Osteoblast (primary cell): ENCODE measurements at regions not wholly inside any gene's neighbourhood (a gene's known extent, or its start where the extent isn't known, plus 50 kb on each side); places are given as distances from the start of the nearest gene placed in this dataset.

ENCODE experiments used
- DNase-seq: peaks from one replicate; pipeline ENCODE4 v3.0.0; 2011; ENCODE audit warnings: low spot score, mixed read lengths; ENCODE audit not compliant: insufficient read length; ENCODE audit errors: missing footprints
- H2AFZ ChIP-seq: 2 replicates; pipeline ENCODE4 v1.6.0; 2011; ENCODE audit warnings: mild to moderate bottlenecking, low read length
- H3K27ac ChIP-seq: 2 replicates; pipeline ENCODE4 v1.5.1; 2011; ENCODE audit warnings: mild to moderate bottlenecking, low read depth, low read length, moderate library complexity
- H3K27me3 ChIP-seq: 2 replicates; pipeline ENCODE4 v1.6.0; 2012; ENCODE audit warnings: mild to moderate bottlenecking, control low read depth, inconsistent platforms, low read length, moderate library complexity; ENCODE audit not compliant: insufficient read depth
- H3K36me3 ChIP-seq: 2 replicates; pipeline ENCODE4 v1.5.1; 2011; ENCODE audit warnings: mild to moderate bottlenecking, low read length, control low read depth, moderate library complexity; ENCODE audit not compliant: insufficient read depth
- H3K4me1 ChIP-seq: 2 replicates; pipeline ENCODE4 v1.5.1; 2011; ENCODE audit warnings: mild to moderate bottlenecking, low read length, control low read depth, moderate library complexity; ENCODE audit not compliant: insufficient read depth
- H3K4me2 ChIP-seq: 2 replicates; pipeline ENCODE4 v1.6.0; 2011; ENCODE audit warnings: mild to moderate bottlenecking, low read length; ENCODE audit not compliant: insufficient read depth
- H3K4me3 ChIP-seq: fragments of 200-600 bp; sonication (generic); 3 replicates; pipeline ENCODE4 v1.5.1; 2012; ENCODE audit warnings: mild to moderate bottlenecking, low read length, inconsistent platforms; ENCODE audit not compliant: insufficient read depth
- H3K79me2 ChIP-seq: 2 replicates; pipeline ENCODE4 v1.6.0; 2012; ENCODE audit warnings: mild to moderate bottlenecking, low read length, control low read depth, inconsistent platforms; ENCODE audit not compliant: insufficient read depth
- H3K9me3 ChIP-seq: 2 replicates; pipeline ENCODE4 v1.5.1; 2011; ENCODE audit warnings: low read depth, low read length, control low read depth
- H4K20me1 ChIP-seq: 2 replicates; pipeline ENCODE4 v1.6.0; 2012; ENCODE audit warnings: mild to moderate bottlenecking, low read length, control low read depth; ENCODE audit not compliant: insufficient read depth
- CTCF ChIP-seq: IDR thresholded peaks from 2 replicates; pipeline ENCODE4 v1.5.1; 2011; ENCODE audit warnings: mild to moderate bottlenecking, low read depth, low read length, moderate library complexity; ENCODE audit errors: extremely low read depth

GRCh38 chr13:44231786-44232516, 141.7 kb upstream of the SERP2 start:
- H2AFZ ChIP-seq: peak overlapping the region; percentile 11
- TF ChIP-seq CTCF: no peak

GRCh38 chr13:44232774-44233173, 140.8 kb upstream of the SERP2 start:
- H3K4me2 ChIP-seq: no peak overlapping the region
- H3K27ac ChIP-seq: no peak overlapping the region
- no peak overlapping the region for H3K4me3 ChIP-seq
- H3K4me1 ChIP-seq: peaks cover 46% of the 10 kb centered on the region
- no peak for DNase-seq
- no peak for TF ChIP-seq CTCF
- H2AFZ ChIP-seq: no peak overlapping the region
- H3K36me3 ChIP-seq: no peaks in the 10 kb centered on the region
- no peaks in the 10 kb centered on the region for H4K20me1 ChIP-seq
- H3K9me3 ChIP-seq: no peaks in the 10 kb centered on the region
- H3K79me2 ChIP-seq: no peaks in the 10 kb centered on the region
- H3K27me3 ChIP-seq: peaks cover 3% of the 10 kb centered on the region

More at GRCh38 chr13:44231786-44232516, 141.7 kb upstream of the SERP2 start:
- peak; percentile 93 for DNase-seq
- no peaks in the 10 kb centered on the region for H3K36me3 ChIP-seq
- no peaks in the 10 kb centered on the region for H3K9me3 ChIP-seq
- H3K27ac ChIP-seq: peak overlapping the region; percentile 84
- peak overlapping the region; percentile 44 for H3K4me2 ChIP-seq
- peaks cover 3% of the 10 kb centered on the region for H3K27me3 ChIP-seq
- H3K4me3 ChIP-seq: peak overlapping the region; percentile 14
- no peaks in the 10 kb centered on the region for H4K20me1 ChIP-seq
- H3K79me2 ChIP-seq: no peaks in the 10 kb centered on the region
- peaks cover 38% of the 10 kb centered on the region for H3K4me1 ChIP-seq

GRCh38 chr13:44234566-44234965, 139.1 kb upstream of the SERP2 start:
- TF ChIP-seq CTCF: no peak
- Histone ChIP-seq H4K20me1 (no peaks in the 10 kb centered on the region), H3K27ac (no peak overlapping the region), H3K79me2 (no peaks in the 10 kb centered on the region), H2AFZ (no peak overlapping the region), H3K4me2 (no peak overlapping the region), H3K4me1 (peaks cover 49% of the 10 kb centered on the region), H3K36me3 (no peaks in the 10 kb centered on the region), H3K4me3 (no peak overlapping the region), H3K27me3 (no peaks in the 10 kb centered on the region), H3K9me3 (no peaks in the 10 kb centered on the region)
- no peak for DNase-seq

GRCh38 chr13:44236370-44236769, 137.3 kb upstream of the SERP2 start:
- peaks cover 42% of the 10 kb centered on the region for H3K4me1 ChIP-seq
- H3K9me3 ChIP-seq: no peaks in the 10 kb centered on the region
- peak overlapping the region; percentile 33 for H3K4me2 ChIP-seq
- no peak overlapping the region for H3K4me3 ChIP-seq
- no peak for DNase-seq
- H3K79me2 ChIP-seq: no peaks in the 10 kb centered on the region
- H4K20me1 ChIP-seq: no peaks in the 10 kb centered on the region
- peak overlapping the region; percentile 80 for H3K27ac ChIP-seq
- H3K27me3 ChIP-seq: no peaks in the 10 kb centered on the region
- no peak for TF ChIP-seq CTCF
- no peak overlapping the region for H2AFZ ChIP-seq
- H3K36me3 ChIP-seq: no peaks in the 10 kb centered on the region
